GM23248 (cell line): ENCODE measurements at regions not wholly inside any gene's neighbourhood (a gene's known extent, or its start where the extent isn't known, plus 50 kb on each side); places are given as distances from the start of the nearest gene placed in this dataset.

Experiments used
- EZH2 ChIP-seq: fragments of 200-600 bp; sonication (generic); IDR thresholded peaks from 2 replicates; pipeline ENCODE4 v1.6.1; 2018; ENCODE audit warnings: antibody characterized with exemption, mild to moderate bottlenecking; ENCODE audit not compliant: insufficient read depth, poor library complexity, severe bottlenecking
- EZH2phosphoT487 ChIP-seq: fragments of 200-600 bp; sonication (generic); IDR thresholded peaks from 2 replicates; pipeline ENCODE4 v1.6.1; 2018; ENCODE audit warnings: antibody characterized with exemption, moderate library complexity, mild to moderate bottlenecking, low read depth; ENCODE audit not compliant: insufficient read depth

- TF ChIP-seq EZH2 (no peak), EZH2phosphoT487 (no peak)
These were observed 667.2 kb downstream of the EPHA7 start for GRCh38 chr6:92752114-92752513.
